ENCODE measurements at regions not wholly inside any gene's neighbourhood (a gene's known extent, or its start where the extent isn't known, plus 50 kb on each side); places are given as distances from the start of the nearest gene placed in this dataset.

DNA sequence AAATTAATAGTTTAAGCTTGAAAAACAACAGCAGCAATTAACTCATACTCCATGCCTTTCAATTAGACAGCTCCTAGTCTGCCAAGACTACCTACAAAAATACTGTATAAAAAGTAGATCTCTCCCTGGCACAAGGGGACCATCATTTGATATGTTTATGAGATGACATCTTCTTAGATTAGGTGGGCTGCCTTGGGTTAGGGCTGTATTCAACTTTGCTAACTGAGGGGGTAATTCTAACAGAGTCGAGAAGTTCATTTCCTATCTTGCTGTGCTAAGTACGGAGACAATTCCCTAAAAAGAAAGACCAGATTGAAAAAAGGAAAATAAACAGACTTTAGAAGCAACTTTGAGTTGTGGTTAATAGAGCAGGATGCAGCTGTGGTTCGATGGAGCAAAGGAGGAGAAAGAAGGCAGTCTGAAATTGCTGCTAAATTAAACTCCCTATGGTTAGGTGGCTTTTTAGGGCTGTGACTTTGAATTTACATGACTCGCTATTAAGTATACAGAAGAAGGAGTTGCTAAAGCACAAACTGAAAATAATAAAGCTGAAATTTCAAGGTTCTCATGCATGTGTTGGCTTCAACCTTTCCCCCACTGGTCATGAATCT, 75.4 kb downstream of the CDC7 start:
- DNase-seq: no peak

DNA sequence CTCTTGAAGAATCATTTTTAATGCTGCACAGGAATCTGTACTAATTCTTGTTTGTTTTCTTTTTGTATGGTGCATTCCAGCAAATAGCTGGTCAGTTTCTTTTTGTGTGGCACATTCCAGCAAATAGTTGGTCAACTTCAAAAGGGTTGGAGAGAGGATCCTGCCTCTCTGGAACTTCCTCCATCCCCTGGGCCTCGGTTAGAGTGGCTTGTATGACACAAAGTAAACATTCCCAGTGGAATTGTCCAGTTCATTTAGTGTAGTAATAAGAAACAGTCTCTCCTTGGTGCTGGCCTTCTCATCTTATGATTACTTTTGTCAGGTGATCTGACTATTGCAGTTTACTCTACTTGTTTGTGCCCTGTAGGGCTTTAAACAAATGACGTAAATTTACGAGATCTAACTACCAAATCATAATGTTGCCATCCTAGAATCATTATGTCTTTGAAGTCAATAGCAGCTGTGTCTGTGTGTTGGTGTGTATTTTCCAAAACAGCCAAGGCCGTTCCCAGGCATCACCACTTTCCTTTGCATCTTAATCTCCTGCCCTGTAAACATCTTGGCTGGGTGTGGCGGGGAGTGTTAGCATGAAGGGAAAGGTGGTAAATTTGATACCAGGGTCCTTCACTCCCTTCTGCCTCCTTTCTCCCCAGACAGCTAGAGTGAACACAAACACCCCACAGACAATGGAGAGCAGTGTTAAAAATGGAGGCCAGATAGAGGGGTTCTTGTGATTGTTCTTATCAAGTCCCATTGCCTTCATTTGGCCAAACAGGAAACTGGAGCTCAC, 77.9 kb downstream of the CDC7 start:
- no peak for DNase-seq

DNA sequence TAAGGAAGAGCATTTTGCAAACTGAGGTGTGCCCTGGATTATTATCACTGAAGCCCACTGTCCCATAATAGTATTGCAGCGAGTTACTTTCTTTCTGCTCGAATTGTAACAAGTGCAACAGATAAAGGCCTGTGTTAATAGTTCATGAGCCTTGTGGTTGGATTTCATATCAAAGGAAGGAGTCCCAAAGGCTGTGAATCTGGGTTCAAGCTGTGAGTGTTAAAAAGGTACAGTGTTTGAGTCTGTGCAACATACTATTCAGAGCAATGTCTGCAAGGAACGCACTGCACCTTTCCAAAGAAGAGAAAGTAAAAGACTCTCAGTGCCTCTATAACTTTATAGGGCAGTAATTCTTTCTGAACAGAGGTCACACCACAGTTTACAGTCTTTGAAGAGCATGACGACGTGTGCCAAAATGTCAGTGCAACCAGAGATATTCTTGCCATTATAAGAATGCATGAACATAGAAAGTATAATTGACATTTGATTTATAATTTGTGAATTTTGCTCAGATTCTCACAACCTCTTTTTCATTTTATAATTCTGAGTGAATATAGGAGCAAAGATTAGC, 79.1 kb downstream of the CDC7 start:
- DNase-seq: no peak

DNA sequence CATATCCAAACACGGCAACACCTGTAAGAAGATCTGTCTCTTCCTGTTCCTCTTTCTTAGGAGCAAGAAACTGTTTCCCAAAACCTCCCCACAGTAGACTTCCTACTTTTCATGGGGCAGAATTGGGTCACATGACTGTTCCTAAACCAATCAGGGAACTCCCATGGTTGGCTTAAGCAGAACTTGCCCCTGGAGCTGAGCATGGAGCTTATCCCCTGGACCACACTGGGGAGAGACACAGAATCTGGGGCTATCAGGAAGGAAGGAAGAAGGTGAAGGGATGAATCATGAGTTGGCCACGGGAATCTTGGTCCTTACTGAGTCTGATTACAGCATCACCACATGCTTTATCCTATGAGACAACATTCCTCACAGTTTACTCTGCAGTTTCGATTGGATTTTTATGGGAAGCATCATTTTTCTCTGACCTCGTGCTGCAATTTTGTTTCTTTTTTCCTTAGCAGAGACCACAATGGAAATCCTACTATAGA, 81.8 kb downstream of the CDC7 start:
- no peak for DNase-seq

DNA sequence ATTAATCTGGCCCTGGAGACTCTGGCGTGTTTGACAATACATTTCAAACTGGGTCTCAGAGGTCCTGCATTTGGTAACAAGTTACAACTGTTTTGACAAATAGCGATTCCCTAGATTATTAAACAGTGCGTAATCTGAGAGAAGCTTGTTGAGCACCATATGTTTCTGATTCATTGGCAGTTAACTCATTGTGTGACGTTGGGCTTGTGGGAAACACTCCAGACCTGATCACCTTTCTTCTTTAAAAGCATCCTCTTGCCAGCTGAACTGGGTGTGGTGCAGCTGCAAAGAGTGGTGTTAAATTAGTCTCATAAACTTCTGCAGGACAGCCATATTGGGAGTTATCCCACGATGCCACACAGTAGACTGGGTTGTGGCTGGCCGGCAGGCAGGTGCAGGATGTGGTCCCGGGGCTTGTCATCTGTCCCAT, 82.7 kb downstream of the CDC7 start:
- no peak for DNase-seq

DNA sequence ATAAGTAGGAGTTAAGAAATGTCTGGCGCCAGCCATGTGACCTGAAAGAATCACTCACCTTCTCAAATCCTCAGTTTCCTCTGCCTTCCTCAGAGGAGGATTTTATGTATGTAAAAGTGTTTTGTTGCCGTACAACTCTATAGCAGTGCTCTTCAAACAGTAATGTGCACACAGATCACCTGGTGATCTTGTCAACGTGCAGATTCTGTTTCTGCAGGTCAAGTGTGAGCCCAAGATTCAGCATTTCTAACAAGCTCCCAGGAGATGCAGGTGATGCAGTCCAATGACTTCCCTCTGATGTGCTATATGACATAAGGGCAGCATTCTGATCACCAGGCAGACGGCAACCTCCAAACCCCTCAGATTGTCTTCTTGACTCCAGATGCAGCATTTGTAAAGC, 83.7 kb downstream of the CDC7 start:
- no peak for DNase-seq

DNA sequence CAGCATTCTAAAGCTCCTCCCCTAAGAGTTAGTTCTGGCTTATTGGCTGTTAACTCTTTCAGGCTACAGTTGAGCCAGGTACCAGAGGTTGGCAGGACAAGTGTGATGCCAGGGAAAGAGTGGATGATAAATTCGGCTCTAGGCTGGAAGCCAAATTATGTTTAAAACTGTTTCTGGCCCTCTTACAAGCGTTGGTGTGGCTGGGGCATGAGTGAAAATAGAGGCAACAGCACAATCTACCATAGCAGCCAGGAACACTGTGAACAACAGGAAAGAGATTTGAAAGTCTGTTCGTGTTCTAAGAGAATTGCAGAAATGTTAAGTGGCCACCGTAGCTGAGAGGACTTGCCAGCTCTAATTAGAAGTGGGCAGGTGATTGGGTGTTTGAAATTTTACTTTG, 84.2 kb downstream of the CDC7 start:
- no peak for DNase-seq

DNA sequence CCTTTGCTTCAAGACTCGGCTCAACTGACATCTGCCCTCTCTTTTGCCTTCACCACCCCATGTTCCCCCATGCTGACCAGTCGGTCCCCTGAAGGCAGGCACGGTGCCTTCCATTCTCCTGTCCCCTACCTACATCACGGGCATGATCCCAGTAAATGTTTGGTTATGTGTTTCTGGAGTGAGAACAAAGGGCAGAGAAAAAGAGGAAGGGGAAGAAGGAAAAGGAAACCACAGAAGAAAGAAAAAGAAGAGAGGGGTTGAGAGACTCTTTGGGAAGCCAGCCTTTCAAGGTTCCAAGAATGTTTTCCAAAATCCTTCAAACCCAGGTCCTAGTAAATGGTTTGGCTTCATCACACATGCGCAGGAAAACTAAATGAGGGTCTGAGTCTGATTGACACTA, 84.9 kb downstream of the CDC7 start:
- no peak for DNase-seq

DNA sequence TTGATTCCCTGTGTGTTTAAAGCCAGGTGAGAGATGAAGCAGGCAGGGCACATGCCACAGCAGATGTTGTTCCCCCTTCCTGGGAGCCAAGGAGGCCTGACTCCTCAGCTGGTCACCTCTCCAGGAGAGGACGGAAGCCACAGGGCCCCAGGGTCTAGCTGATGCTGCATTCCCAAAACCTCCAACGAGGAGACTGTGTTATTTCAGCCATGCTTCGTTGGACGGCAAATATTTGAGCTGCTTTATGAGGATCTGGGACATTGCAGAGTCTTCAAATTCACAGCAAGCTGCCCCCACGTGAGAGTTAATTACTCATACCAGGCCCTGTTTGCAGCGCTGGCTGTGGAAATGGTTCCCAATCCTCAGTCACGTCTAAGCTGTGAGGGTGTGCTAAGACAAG, 85.3 kb downstream of the CDC7 start:
- DNase-seq: no peak

DNA sequence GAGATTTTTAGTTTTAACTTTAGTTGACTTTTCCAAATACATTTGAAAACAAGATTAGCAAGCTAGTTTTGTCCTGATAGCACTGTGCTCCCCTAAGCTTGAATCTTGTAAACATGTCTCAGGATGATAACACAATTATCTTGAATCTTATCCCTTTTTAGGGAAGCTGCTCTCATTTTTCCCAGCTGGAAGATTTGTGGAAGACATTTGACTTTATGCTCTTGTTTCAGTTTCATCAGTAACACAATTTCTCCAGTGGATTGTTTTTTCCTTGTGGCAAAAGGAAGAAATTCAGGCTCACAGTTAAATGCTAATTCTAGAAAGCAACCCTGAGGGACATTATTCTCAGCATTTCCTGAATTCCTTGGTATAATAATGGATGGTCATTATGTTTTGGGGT, 88.8 kb downstream of the CDC7 start:
- no peak for DNase-seq

DNA sequence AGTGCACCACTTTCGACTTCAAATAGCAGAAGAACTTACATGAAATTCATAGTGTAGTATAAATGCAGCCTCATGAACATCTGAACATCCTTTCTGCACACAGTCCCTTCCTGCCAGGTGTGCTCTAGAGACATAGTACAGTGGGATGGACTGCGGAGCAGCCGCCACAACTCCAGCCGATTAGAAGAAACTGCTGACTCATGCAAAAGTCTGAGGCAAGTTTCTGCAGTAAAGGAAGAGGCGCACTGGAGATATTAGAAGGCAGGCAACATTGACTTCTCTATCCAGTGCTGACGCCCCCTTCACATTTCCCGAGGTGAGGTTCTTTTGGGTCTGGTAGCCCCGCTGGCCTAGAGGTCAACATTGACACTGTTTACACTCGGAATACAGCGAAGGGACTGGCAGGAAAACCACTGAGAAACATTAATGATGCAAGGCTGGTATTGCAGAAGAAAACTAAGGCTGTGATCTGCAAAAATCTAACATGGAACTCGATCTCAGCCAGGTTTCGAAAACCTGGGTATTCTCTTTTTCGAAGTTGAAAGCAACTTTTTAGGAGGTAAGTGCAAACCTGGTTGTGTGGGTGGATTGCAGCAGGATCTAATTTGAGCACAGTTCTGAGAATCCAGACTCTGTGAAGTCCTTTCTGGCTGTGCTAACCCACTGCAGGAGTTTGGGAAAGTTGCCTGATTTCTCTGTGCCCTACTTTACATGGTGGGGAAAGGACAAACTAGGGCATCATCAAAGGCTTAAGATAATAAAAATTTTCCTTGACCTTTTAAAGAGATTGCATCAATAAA, 90.7 kb downstream of the CDC7 start:
- DNase-seq: peak in 1 of 2 donors; percentile 6

DNA sequence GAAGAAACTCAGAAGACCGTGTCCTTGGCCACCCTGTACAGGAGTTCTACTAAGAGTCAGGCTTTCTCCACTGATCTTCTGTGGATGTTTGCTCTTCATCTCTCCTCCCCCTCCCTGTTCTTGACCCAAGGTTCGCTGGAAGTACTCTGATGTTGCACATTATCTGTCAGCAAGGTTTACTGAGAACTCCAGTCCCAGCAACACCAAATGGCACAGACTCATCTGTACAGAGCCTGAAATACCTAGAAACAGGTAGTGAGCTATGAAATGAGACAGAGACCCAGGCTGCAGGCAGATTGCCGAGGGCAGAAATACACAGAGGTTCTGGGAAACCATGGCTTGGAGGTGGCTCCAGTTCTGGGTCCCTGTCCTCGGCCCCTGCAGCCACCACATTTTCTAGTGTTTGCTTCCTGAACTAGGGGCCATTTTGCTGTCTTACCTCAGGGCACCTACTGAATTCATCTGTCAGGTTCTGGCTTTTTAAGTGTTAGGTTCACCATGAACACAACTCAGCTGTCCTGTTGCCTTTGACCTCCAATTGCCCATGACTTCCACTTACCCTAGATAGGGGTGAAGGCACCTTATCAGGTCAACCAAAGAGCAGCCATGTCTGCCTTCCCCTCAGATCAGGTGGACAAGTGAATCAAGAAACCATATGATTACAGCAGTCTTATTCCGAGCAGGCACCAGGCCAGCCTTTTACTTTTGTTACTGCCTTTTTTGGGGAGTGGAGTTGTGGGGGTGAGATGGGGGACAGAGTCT, 92.2 kb downstream of the CDC7 start:
- DNase-seq: no peak

DNA sequence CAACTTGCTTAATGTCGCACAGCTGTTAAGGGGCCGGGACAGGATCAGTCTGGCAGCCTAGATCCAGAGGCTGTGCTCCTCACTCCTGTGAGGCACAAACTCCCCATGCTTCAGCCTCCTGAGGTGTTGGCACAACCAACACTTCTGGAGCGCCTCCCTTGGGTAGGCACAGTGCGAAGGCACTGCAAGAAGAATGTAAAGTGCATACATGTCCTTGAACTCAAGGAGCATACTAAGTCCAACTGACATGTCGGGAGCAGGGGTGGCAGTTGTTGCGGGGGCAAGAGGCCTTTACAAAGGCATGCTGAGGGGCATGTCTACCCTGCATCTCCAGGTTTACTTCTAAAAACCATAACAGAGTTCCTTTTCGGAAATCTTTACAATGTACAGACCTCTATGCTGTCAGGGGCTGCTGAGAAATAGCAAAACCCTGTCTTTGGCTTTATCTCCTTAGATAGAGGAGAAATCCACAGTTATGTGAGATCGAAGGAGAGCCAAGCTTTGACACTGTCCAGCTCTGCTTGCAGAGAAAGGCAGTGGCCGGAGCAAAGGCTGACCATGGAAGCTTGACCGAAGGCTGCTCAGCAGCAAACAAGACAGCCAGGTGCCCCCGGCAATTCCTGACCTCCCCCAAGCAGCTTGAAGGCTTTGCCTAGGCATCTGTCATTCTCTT, 93.9 kb downstream of the CDC7 start:
- no peak for DNase-seq

DNA sequence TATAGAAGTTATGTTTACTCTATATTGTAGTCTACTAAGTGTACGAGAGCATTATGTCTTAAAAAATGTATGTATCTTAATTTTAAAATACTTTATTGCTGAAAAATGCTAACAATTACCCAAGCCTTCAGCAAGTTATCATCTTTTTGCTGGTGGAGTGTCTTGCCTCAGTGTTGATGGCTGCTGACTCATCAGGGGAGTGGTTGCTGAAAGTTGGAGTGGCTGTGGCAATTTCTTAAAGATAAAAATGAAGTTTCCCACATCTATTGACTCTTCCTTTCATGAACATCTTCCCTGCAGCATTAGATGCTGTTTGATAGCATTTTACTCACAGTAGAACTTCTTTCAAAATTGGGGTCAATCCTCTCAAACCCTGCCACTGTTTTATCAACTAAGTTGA, 95.8 kb downstream of the CDC7 start:
- no peak for DNase-seq

DNA sequence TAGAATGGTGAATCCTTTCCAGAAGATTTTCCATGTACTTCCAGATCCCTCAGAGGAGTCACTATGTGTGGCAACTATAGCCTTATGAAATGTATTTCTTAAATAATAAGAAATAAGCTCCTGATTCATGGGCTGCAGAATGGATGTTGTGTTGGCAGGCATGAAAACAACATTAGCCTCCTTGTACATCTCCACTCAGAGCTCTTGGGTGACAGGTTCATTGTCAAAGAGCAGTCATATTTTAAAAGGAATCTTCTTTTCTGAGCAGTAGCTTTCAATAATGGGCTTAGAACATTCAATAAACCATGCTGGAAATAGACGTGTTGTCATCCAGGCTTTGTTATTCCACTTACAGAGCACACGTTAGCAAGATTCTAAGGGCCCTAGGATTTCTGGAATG, 96.6 kb downstream of the CDC7 start:
- DNase-seq: no peak

DNA sequence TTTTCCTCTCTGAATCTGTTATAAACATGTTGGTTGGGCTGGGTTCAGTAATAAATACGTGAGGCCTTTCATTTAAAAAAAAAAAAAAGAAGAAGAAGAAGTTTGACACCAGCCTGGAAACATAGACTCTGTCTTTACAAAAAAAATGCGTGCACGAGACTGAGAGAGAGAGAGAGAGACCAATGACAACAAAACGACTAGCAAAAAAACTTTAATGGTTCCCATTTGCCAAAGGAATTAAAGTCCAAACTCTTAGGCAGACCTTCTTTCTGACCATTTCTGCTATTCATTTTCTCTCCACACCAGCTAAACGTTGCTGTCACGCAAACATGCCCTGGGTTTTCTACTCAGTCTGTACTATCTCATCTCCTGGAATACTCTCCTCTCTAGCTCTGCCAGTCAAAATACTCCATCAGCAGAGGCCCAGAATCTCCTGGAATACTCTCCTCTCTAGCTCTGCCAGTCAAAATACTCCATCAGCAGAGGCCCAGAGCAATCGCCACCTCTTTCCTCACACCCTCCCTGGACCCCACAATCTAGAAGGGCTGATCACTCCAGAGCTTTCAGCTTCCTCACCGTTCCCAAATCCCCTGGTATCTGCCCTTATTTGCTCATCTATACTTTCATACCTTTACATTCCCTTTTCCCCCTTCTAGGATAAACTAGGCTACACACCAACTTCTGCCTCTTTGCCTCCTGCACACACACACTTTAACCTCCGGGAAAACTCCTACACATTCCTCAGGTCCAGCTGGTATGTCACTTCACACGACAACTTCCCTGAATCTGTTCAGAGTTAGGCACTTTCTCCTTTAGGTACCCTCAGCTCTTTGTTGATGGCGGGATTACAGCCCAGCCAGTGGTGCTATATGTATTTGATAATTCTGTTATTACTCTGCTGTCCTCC, 100.0 kb downstream of the CDC7 start:
- DNase-seq: no peak

DNA sequence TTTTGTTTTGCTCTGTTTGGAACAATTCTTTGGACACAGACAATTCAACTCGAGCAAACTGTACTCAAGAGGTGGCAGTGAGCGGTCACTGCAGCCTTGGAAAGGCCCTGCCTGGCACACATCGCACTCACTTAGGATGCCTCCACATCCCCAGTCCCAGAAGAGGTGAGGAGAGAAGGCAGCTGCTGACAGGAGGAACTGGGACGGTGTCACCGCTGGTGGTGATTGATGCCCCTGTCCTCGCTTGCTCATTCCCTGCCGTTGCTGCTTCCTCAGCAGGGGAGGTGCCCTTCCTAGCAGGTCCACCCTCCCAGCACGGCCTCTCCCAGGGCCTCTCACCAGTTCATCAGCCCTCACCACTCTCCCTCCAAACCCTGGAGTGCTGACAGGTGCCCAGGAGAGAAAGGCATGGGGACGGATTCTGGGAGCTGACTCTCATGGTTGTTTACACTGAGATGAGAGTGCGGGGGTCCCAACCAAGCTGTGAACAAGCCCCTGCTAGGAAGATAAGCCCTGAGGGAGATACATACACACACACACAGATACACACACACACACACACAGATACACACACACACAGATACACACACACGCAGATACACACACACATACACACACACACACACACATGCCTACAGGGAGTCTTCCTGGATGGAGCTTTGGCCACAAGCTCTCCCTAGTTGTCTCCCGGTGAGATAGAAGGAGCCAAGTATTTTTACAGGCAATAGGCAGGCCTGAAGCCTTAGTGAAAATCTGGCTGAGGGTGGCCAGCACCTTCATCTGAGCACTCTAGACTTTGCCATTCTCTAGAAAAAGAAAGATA, 101.1 kb downstream of the CDC7 start:
- no peak for DNase-seq

DNA sequence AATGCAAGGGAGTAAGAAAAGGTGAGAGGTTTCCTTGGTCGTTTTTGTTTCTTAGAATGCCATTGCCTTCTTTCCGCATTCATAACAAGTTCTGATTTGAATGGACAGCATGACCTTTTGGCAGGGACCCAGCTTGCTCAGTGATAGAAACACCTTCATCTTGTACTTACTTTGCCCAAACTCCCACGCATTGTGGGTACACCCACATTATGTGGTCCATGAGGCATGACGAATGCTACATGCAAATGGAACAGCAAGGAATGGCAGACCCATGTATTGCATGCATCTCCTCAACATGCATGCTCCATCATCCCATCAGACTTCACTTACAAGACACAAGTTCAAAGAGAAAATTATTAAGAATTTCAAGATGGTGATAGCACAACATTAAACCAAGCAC, 102.8 kb downstream of the CDC7 start:
- DNase-seq: peak; percentile 28 to 40

DNA sequence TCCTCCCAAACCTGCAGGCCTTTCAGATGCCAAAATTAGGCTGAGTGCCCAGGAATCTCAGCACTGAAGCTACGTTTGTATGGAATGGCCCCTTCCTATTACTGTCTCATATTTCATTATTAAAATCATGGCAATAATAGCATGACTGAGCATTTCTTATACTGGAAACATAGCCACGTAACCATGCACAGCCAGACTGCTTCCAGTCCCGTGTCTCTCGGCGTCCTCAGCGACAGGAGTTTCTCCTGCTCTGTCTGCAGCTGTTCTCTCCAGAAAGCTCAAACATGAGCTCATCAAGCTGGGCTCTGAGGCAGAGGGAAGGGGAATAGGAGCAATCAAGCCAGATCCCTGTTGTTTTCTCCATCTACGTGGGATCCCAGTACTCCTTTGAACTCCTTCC, 104.0 kb downstream of the CDC7 start:
- DNase-seq: no peak

DNA sequence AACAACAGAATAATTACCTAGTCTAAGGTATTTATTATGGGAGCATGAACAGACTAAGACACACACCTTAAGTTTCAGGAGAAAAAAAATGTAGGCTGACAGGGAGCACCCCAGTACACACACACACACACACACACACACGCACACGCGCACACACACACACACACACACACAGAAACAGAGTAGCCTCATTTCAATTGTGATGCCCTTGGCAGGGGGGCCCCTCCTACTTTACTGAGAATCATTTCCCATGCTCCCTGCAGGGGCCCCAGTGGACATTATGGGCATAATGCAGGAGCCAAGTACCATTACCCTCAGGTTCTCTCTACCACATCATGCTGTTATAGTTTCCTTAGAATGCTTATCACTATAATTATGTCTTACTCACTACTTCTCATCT, 104.9 kb downstream of the CDC7 start:
- DNase-seq: no peak

Data from stimulated activated CD4-positive, alpha-beta T cell treated with anti-CD3 and anti-CD28 coated beads, Interleukin-2, amount 100 ng/mL, for 24 hours (primary cell).